Stomach (tissue), 8 donors: ENCODE measurements at regions not wholly inside any gene's neighbourhood (a gene's known extent, or its start where the extent isn't known, plus 50 kb on each side); places are given as distances from the start of the nearest gene placed in this dataset.

Experiments used
- DNase-seq, 2 donors: peaks; one replicate each; pipeline versions ENCODE4 v3.0.0 to v3.0.0-alpha.2; 2013 to 2019
- H3K27ac ChIP-seq, 5 donors: fragments of 200-600 bp in 4 of 5; sonication (generic) in 4 of 5; one replicate each; pipeline ENCODE4 v1.5.1; 2013 to 2019; ENCODE audit warnings: mild to moderate bottlenecking in 1 of 5, moderate library complexity in 1 of 5
- H3K27me3 ChIP-seq, 3 donors: fragments of 200-600 bp; sonication (generic); one replicate each; pipeline ENCODE4 v1.5.1; 2017 to 2019; ENCODE audit warnings: mixed run types in 1 of 3
- H3K36me3 ChIP-seq, 4 donors: fragments of 200-600 bp; sonication (generic); 1 replicate in 3 of 4; 2 replicates in 1 of 4; pipeline ENCODE4 v1.5.1; 2016 to 2019
- H3K4me1 ChIP-seq, 4 donors: fragments of 200-600 bp; sonication (generic); one replicate each; pipeline ENCODE4 v1.5.1; 2016 to 2019
- H3K4me3 ChIP-seq, 4 donors: fragments of 200-600 bp; sonication (generic) in 3 of 4; one replicate each; pipeline ENCODE4 v1.5.1; 2016 to 2019; ENCODE audit warnings: mild to moderate bottlenecking in 1 of 4
- H3K9me3 ChIP-seq, 4 donors: fragments of 200-600 bp; sonication (generic); one replicate each; pipeline ENCODE4 v1.5.1; 2016 to 2019
- EP300 ChIP-seq: sonication (generic); formaldehyde crosslinking; IDR thresholded peaks from one replicate; pipeline ENCODE4 v1.6.1; 2017; ENCODE audit warnings: antibody characterized with exemption
- POLR2A ChIP-seq, 4 donors: fragments of 450-650 bp; IDR thresholded peaks; one replicate each; pipeline ENCODE4 v1.6.1; 2016; ENCODE audit warnings: antibody characterized with exemption in 4 of 4, control low read depth in 2 of 4, mild to moderate bottlenecking in 1 of 4, moderate library complexity in 1 of 4
- POLR2AphosphoS5 ChIP-seq, 3 donors: sonication (generic); formaldehyde crosslinking; IDR thresholded peaks; one replicate each; pipeline ENCODE4 v1.6.1; 2016; ENCODE audit warnings: antibody characterized with exemption in 3 of 3
- WGBS, 5 donors: extraction: QIAGEN DNeasy Blood & Tissue Kit in 3 of 5; methylation state at CpG; one replicate each; pipeline versions ENCODE4 v1.1.5 to v1.1.7; 2013 to 2018; 5-methylcytosine and 5-hydroxymethylcytosine counted together
- intact Hi-C: fragments of 100-400 bp; cut with DNase I; formaldehyde crosslinking; loops from one replicate; pipeline ENCODE4 v1.15.1; 2023; ENCODE audit warnings: low total_unique reads
- TF ChIP-seq, protein P1 (sequence below), 7 experiments: fragments of 450-650 bp in 4 of 7; fragments of 200-600 bp in 3 of 7; sonication (generic) in 3 of 7; IDR thresholded peaks; one replicate each; pipeline ENCODE4 v1.5.1; 2016 to 2019; ENCODE audit warnings: antibody characterized with exemption in 7 of 7, control low read depth in 2 of 7, mild to moderate bottlenecking in 1 of 7
- donor health status: healthy with polysubstance abuse.
- donor health status: Bipolar disorder and iron deficiency.
- donor health status: healthy.

DNA sequence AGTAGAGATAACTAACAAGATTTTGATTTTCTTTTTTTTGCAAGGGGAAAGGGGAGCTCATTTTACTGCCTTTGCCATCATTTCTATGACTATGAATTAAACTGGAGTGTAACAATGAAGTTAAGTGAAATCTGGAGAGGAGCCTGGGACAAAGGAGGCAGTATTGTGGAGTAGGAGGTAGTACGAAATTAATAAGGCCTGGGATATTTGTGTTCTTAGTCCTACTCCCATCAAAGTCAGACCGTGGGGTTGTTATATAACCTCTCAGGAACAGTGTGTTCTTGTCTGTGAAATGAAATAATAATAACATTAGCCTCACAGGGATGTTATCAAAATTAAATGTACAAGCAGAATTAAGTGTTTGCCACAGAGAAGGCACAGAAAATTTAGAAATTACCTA, 204.3 kb upstream of the EMCN start:
- H3K27me3 ChIP-seq: no peaks in the 10 kb centered on the region
- H3K36me3 ChIP-seq: no peaks in the 10 kb centered on the region
- no peak for DNase-seq
- intact Hi-C loops: no loop called here
- TF ChIP-seq, protein P1, sequence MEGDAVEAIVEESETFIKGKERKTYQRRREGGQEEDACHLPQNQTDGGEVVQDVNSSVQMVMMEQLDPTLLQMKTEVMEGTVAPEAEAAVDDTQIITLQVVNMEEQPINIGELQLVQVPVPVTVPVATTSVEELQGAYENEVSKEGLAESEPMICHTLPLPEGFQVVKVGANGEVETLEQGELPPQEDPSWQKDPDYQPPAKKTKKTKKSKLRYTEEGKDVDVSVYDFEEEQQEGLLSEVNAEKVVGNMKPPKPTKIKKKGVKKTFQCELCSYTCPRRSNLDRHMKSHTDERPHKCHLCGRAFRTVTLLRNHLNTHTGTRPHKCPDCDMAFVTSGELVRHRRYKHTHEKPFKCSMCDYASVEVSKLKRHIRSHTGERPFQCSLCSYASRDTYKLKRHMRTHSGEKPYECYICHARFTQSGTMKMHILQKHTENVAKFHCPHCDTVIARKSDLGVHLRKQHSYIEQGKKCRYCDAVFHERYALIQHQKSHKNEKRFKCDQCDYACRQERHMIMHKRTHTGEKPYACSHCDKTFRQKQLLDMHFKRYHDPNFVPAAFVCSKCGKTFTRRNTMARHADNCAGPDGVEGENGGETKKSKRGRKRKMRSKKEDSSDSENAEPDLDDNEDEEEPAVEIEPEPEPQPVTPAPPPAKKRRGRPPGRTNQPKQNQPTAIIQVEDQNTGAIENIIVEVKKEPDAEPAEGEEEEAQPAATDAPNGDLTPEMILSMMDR (IDR thresholded peaks at IDR 0.05): no peak
- no peak for TF ChIP-seq POLR2A (IDR thresholded peaks at IDR 0.05)
- no peak for TF ChIP-seq POLR2AphosphoS5 (IDR thresholded peaks at IDR 0.05)
- no peak overlapping the region for H3K27ac ChIP-seq
- no peaks in the 10 kb centered on the region for H3K4me1 ChIP-seq
- 75 to 87% (median 84%) methylated on average over 2 of the region's 2 CpGs for WGBS, 5 donors
- peaks cover 0 to 5% (median 2%) of the 10 kb centered on the region in 4 donors for H3K9me3 ChIP-seq
- no peak overlapping the region for H3K4me3 ChIP-seq

DNA sequence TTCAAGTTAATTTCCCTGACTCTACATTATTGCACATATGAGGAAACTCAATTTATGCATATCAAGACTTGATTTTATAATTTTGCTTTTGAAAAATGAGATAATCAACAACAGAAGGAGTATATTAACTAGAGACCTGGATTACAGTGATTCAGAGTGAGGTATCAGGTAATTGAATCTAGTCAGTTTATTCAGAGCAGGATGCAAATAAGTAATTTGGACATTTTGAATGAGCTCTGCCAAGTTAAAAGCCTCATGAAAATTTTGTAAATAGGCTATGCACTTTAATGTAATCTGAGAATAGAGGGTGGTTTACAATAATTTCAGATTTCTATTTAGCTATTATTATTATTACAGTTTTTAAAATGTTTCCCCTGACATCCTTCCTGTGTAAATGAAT, 203.7 kb upstream of the EMCN start:
- H3K4me3 ChIP-seq: no peak overlapping the region
- intact Hi-C loops: no loop called here
- no peaks in the 10 kb centered on the region for H3K27me3 ChIP-seq
- no peaks in the 10 kb centered on the region for H3K4me1 ChIP-seq
- H3K36me3 ChIP-seq: no peaks in the 10 kb centered on the region
- H3K9me3 ChIP-seq: peaks cover 0 to 5% (median 2%) of the 10 kb centered on the region in 4 donors
- TF ChIP-seq POLR2AphosphoS5 (IDR thresholded peaks at IDR 0.05): no peak
- TF ChIP-seq POLR2A (IDR thresholded peaks at IDR 0.05): no peak
- TF ChIP-seq EP300: no peak
- TF ChIP-seq, protein P1 (IDR thresholded peaks at IDR 0.05): no peak
- DNase-seq: no peak
- H3K27ac ChIP-seq: no peak overlapping the region

DNA sequence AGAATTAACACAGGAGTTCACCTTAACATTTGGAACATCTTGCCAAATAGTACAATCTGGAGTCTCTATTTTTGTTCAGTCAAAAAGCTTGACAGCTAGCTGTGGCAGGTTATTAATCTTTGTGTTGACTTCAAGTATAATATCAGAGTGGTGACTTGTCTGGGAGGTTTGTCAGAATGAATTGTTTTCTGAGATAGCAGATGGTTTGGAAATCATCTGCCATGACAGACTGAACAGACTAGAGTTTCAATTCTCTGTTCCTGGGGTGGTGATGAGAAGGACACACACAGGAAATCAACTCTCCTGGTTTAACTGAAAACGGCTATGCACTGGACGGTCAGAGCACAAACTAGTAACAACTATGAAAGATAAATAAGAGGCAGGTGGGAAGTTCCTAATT, 203.3 kb upstream of the EMCN start:
- Histone ChIP-seq H3K27ac (no peak overlapping the region), H3K36me3 (no peaks in the 10 kb centered on the region), H3K4me3 (no peak overlapping the region), H3K27me3 (no peaks in the 10 kb centered on the region), H3K9me3 (peaks cover 0 to 5% (median 2%) of the 10 kb centered on the region in 4 donors), H3K4me1 (no peaks in the 10 kb centered on the region)
- TF ChIP-seq POLR2AphosphoS5 (IDR thresholded peaks at IDR 0.05) (no peak), EP300 (no peak), POLR2A (IDR thresholded peaks at IDR 0.05) (no peak)
- TF ChIP-seq, protein P1 (IDR thresholded peaks at IDR 0.05): no peak
- no peak for DNase-seq
- 64 to 81% (median 70%) methylated on average over 2 of the region's 2 CpGs for WGBS, 5 donors
- intact Hi-C loops: no loop called here

DNA sequence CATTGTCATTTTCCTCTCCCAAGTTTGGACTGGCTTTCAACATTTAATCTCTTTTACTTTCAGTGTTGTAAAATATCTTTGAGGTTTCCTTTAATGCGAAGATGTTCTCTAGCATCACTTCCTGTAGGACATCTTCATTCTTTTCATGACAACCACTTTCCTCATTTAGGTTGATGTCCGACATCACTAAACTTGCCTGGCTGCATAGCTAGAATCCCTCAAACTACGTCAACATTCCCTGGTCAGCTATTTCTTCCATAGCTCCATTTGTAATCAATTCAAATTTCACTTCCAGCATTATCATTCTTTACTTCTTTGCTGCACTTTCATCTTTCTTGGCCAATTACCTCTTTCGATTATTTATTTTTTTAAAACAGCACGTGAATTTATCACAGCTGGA, 198.6 kb upstream of the EMCN start:
- Histone ChIP-seq H3K9me3 (no peaks in the 10 kb centered on the region), H3K27ac (no peak overlapping the region), H3K36me3 (no peaks in the 10 kb centered on the region), H3K4me3 (no peak overlapping the region), H3K27me3 (no peaks in the 10 kb centered on the region), H3K4me1 (no peaks in the 10 kb centered on the region)
- intact Hi-C loops: no loop called here
- DNase-seq: no peak
- TF ChIP-seq, protein P1 (IDR thresholded peaks at IDR 0.05): no peak
- no peak for TF ChIP-seq POLR2A (IDR thresholded peaks at IDR 0.05)
- TF ChIP-seq EP300: no peak
- TF ChIP-seq POLR2AphosphoS5 (IDR thresholded peaks at IDR 0.05): no peak
- WGBS, 5 donors: 83 to 89% (median 88%) methylated on average over 5 of the region's 5 CpGs
